ENCODE measurements at regions not wholly inside any gene's neighbourhood (a gene's known extent, or its start where the extent isn't known, plus 50 kb on each side); places are given as distances from the start of the nearest gene placed in this dataset.

DNA sequence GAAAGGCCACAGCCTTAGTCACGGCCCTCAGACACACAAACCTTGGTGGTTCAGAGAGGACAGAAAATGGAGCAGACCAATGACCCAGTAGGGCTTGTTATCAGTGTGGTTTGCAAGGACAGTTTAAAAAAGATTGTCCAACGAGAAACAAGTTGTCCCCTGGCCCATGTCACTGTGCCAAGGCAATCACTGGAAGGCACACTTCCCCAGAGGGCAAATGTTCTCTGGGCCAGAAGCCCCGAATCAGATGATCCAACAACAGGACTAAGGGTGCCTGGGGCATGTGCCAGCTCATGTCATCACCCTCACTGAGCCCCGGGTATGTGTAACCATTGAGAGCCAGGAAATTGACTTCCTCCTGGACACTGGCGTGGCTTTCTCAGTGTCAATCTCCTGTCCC is 950.1 kb upstream of the CTNND2 start:
- no peak overlapping the region for H2AK5ac ChIP-seq (ENCODE audit: low read depth, low read length)
- H4K8ac ChIP-seq (ENCODE audit: extremely low read depth, insufficient read depth, low read length): no peak overlapping the region
- no peak overlapping the region for H3K56ac ChIP-seq (replicated peaks; ENCODE audit: insufficient read length, low read depth, low read length)
- H3K4me1 ChIP-seq (replicated peaks in 1 of 4; ENCODE audit: control insufficient read depth in 3 of 4, insufficient read depth in 4 of 4, low read length in 3 of 4): no peaks in the 10 kb centered on the region; a peak in 1 of 7 replicates
- no peak overlapping the region for H2AFZ ChIP-seq (ENCODE audit: low read length)
- no peak overlapping the region for H2BK120ac ChIP-seq (replicated peaks; ENCODE audit: low read depth, low read length)
- DNase-seq (ENCODE audit: low read depth in 1 of 2, low spot score in 2 of 2) (no peak), FAIRE-seq (no peak)
- H2BK12ac ChIP-seq (ENCODE audit: low read depth, low read length): no peak overlapping the region
- TF ChIP-seq ZNF274 (IDR thresholded peaks at IDR 0.05; ENCODE audit: borderline replicate concordance, extremely low read depth, low read length): no peak
- TF ChIP-seq EP300 (IDR thresholded peaks at IDR 0.05; ENCODE audit: borderline replicate concordance in 1 of 2, low read depth in 2 of 2, low read length in 2 of 2): no peak
- no peak for TF ChIP-seq BRCA1 (IDR thresholded peaks at IDR 0.05; ENCODE audit: low read depth, low read length)
- TF ChIP-seq, protein P1, sequence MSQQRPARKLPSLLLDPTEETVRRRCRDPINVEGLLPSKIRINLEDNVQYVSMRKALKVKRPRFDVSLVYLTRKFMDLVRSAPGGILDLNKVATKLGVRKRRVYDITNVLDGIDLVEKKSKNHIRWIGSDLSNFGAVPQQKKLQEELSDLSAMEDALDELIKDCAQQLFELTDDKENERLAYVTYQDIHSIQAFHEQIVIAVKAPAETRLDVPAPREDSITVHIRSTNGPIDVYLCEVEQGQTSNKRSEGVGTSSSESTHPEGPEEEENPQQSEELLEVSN (IDR thresholded peaks at IDR 0.05): no peak
- no peak for TF ChIP-seq JUND (IDR thresholded peaks at IDR 0.05; ENCODE audit: low read length)
- H3K9ac ChIP-seq (replicated peaks in 1 of 4; ENCODE audit: extremely low read depth in 1 of 4, low read depth in 3 of 4, low read length in 3 of 4): no peak overlapping the region
- no peak overlapping the region for H3K4me2 ChIP-seq (ENCODE audit: insufficient read depth in 1 of 2, low read depth in 2 of 2, low read length in 2 of 2)
- no peak overlapping the region for H3K27ac ChIP-seq (ENCODE audit: low read depth, low read length)
- no peak overlapping the region for H2BK20ac ChIP-seq (ENCODE audit: low read length)
- no peaks in the 10 kb centered on the region for H4K20me1 ChIP-seq (replicated peaks in 1 of 2; ENCODE audit: control insufficient read depth in 1 of 2, insufficient read depth in 2 of 2, low read length in 2 of 2)
- no peaks in the 10 kb centered on the region for H3K79me2 ChIP-seq (ENCODE audit: control insufficient read depth in 1 of 2, insufficient read depth in 2 of 2, low read length in 2 of 2)
- no peaks in the 10 kb centered on the region for H3K23me2 ChIP-seq (ENCODE audit: low read depth, low read length)
- POLR2A ChIA-PET (ENCODE audit: partially characterized antibody): no interaction called here
- no peak overlapping the region for H2BK15ac ChIP-seq (ENCODE audit: low read length)
- H3K27me3 ChIP-seq (replicated peaks in 1 of 4; ENCODE audit: control insufficient read depth in 3 of 4, extremely low read depth in 1 of 4, insufficient read depth in 3 of 4, low read length in 3 of 4): no peaks in the 10 kb centered on the region
- no peak overlapping the region for H3K4me3 ChIP-seq (ENCODE audit: extremely low read depth in 1 of 4, insufficient read depth in 2 of 4, low read depth in 3 of 4, low read length in 4 of 4)
- no peak overlapping the region for H3K14ac ChIP-seq (ENCODE audit: insufficient read length)
- CTCF ChIA-PET (ENCODE audit: partially characterized antibody): interaction anchor here (0.8 kb wide), 1 partner anchor 454 kb away, joined by 3 read pairs; no protein-coding TSS in a partner anchor
- no peak overlapping the region for H4K91ac ChIP-seq (replicated peaks; ENCODE audit: insufficient read length, low read length)
- H2BK5ac ChIP-seq (ENCODE audit: low read depth, low read length): no peak overlapping the region
- no peak overlapping the region for H4K5ac ChIP-seq (ENCODE audit: insufficient read length, low read depth, low read length)
- 90% methylated on average over 4 of the region's 5 CpGs; no CpG with 5 or more reads in 1 of the 2 experiments for WGBS, 2 experiments (ENCODE audit: extremely low coverage in 1 of 2, insufficient coverage in 1 of 2, insufficient read length in 1 of 2, insufficient replicate concordance in 2 of 2, low coverage in 1 of 2, low lambda C conversion rate in 2 of 2, missing lambda C conversion rate in 1 of 2)
- H3K36me3 ChIP-seq (ENCODE audit: control insufficient read depth in 2 of 4, insufficient read depth in 4 of 4, low read length in 3 of 4): no peaks in the 10 kb centered on the region
- no peaks in the 10 kb centered on the region for H3K79me1 ChIP-seq (ENCODE audit: low read depth, low read length)
- no peak overlapping the region for H3K23ac ChIP-seq (ENCODE audit: insufficient read length)
- H3K9me3 ChIP-seq (ENCODE audit: insufficient read depth in 2 of 2, low read depth in 1 of 2, low read length in 1 of 2): no peaks in the 10 kb centered on the region
- no peak overlapping the region for H3K4ac ChIP-seq (replicated peaks; ENCODE audit: insufficient read length, low read depth, low read length)
- H3K18ac ChIP-seq (ENCODE audit: extremely low read depth, low read length): no peak overlapping the region

All from H1 (cell line).